Sigmoid colon (tissue), 6 donors: ENCODE measurements at regions not wholly inside any gene's neighbourhood (a gene's known extent, or its start where the extent isn't known, plus 50 kb on each side); places are given as distances from the start of the nearest gene placed in this dataset.

ENCODE experiments used
- DNase-seq: peaks from one replicate; pipeline ENCODE4 v3.0.0-alpha.2; 2019
- H3K27ac ChIP-seq, 4 donors: fragments of 200-600 bp; sonication (generic); one replicate each; pipeline ENCODE4 v1.5.1; 2016 to 2019; ENCODE audit warnings: mild to moderate bottlenecking in 1 of 4
- H3K27me3 ChIP-seq, 3 donors: fragments of 200-600 bp; sonication (generic); one replicate each; pipeline ENCODE4 v1.5.1; 2019; ENCODE audit warnings: mild to moderate bottlenecking in 1 of 3
- H3K36me3 ChIP-seq, 4 donors: fragments of 200-600 bp; sonication (generic); one replicate each; pipeline ENCODE4 v1.5.1; 2016 to 2019
- H3K4me1 ChIP-seq, 4 donors: fragments of 200-600 bp; sonication (generic); one replicate each; pipeline ENCODE4 v1.5.1; 2017 to 2019
- H3K4me3 ChIP-seq, 4 donors: fragments of 200-600 bp; sonication (generic); one replicate each; pipeline ENCODE4 v1.5.1; 2017 to 2019; ENCODE audit warnings: mild to moderate bottlenecking in 2 of 4, moderate library complexity in 1 of 4
- H3K9me3 ChIP-seq, 4 donors: fragments of 200-600 bp in 3 of 4; sonication (generic) in 3 of 4; one replicate each; pipeline versions ENCODE4 v1.5.1 to v1.6.1; 2013 to 2019
- CTCF ChIP-seq, 4 experiments: fragments of 450-650 bp in 3 of 4; fragments of 200-600 bp in 1 of 4; IDR thresholded peaks; one replicate each; pipeline ENCODE4 v1.5.1; 2016 to 2019; ENCODE audit warnings: antibody characterized with exemption in 4 of 4, mild to moderate bottlenecking in 3 of 4, moderate library complexity in 2 of 4
- EP300 ChIP-seq, 4 donors: sonication (generic); formaldehyde crosslinking; IDR thresholded peaks; one replicate each; pipeline ENCODE4 v1.6.1; 2017; ENCODE audit warnings: antibody characterized with exemption in 4 of 4
- POLR2A ChIP-seq, 2 donors: fragments of 450-650 bp; IDR thresholded peaks; one replicate each; pipeline ENCODE4 v1.6.1; 2016; ENCODE audit warnings: antibody characterized with exemption in 2 of 2, mild to moderate bottlenecking in 2 of 2, moderate library complexity in 2 of 2
- POLR2AphosphoS5 ChIP-seq, 4 donors: sonication (generic); formaldehyde crosslinking; IDR thresholded peaks; one replicate each; pipeline ENCODE4 v1.6.1; 2017; ENCODE audit warnings: antibody characterized with exemption in 4 of 4
- WGBS, 2 donors: extraction: QIAGEN DNeasy Blood & Tissue Kit; methylation state at CpG; one replicate each; pipeline ENCODE4 v1.1.7; 2013; 5-methylcytosine and 5-hydroxymethylcytosine counted together
- intact Hi-C: fragments of 100-400 bp; cut with DNase I; formaldehyde crosslinking; loops from one replicate; pipeline ENCODE4 v1.15.1; 2023
- donor health status: healthy with polysubstance abuse.
- donor health status: healthy.

DNA sequence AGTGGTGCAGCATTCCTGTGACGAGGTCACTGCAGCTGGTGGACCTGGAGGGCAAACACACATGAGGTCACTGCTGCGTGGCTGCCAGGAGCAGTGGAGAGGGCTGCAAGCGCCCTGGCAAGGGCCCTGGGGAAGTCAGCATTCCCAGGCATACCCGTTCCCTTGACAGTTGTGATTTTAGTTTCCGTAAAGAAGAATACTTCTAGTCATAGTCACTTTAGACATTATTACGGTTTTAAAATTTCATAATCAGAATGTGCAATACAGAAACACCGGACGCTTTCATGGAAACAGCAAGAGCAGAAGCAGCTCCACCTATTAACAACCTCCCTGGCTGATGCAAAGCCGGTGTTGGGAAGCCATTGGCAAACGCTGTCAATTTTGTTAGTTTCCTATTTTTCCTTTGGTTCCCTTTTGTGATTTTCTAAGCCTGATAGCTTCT lies 129.8 kb downstream of the GADD45G start:
- no peaks in the 10 kb centered on the region for H3K9me3 ChIP-seq
- DNase-seq: no peak
- H3K27ac ChIP-seq: peak overlapping the region in 1 of 4 donors; percentile 28
- WGBS, 2 donors: 89 to 90% methylated on average over 10 of the region's 10 CpGs
- peaks cover 0 to 19% (median 18%) of the 10 kb centered on the region in 4 donors for H3K4me1 ChIP-seq
- intact Hi-C loops: no loop called here
- TF ChIP-seq CTCF (IDR thresholded peaks at IDR 0.05): no peak
- TF ChIP-seq POLR2AphosphoS5 (IDR thresholded peaks at IDR 0.05): no peak
- TF ChIP-seq EP300 (IDR thresholded peaks at IDR 0.05): no peak
- no peak for TF ChIP-seq POLR2A (IDR thresholded peaks at IDR 0.05)
- H3K4me3 ChIP-seq: no peak overlapping the region
- H3K27me3 ChIP-seq: no peaks in the 10 kb centered on the region
- H3K36me3 ChIP-seq: no peaks in the 10 kb centered on the region

GRCh38 chr9:89738137-89738932 lies 133.5 kb downstream of the GADD45G start:
- no peak for TF ChIP-seq POLR2A (IDR thresholded peaks at IDR 0.05)
- no peak for TF ChIP-seq CTCF (IDR thresholded peaks at IDR 0.05)
- no peak for TF ChIP-seq EP300 (IDR thresholded peaks at IDR 0.05)
- no peak for TF ChIP-seq POLR2AphosphoS5 (IDR thresholded peaks at IDR 0.05)
- WGBS, 2 donors: 75 to 88% methylated on average over 11 of the region's 11 CpGs
- Histone ChIP-seq H3K9me3 (no peaks in the 10 kb centered on the region), H3K27me3 (no peaks in the 10 kb centered on the region), H3K27ac (no peak overlapping the region), H3K4me1 (no peaks in the 10 kb centered on the region), H3K4me3 (no peak overlapping the region), H3K36me3 (no peaks in the 10 kb centered on the region)
- intact Hi-C loops: no loop called here
- no peak for DNase-seq

DNA sequence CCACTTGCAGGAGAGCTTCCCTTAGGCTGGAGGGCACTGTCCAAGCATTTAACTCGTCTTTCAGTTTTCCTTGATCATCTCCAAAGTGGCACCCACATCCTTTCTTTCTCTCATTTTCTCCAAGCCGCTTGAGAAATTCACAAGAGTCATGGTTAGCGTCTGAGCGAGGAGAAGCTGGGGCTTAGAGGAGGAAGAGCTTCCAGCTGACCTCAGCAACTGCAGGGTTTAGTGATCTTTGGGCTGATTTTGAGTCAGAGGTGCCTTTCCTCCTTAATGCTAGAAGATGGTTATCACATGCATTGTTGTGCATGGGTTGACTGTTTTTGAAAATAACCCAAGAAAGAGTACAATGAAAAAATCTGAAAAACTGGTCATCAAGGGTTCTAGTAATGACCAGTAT lies 134.7 kb downstream of the GADD45G start:
- TF ChIP-seq CTCF (IDR thresholded peaks at IDR 0.05): no peak
- no peak for TF ChIP-seq POLR2A (IDR thresholded peaks at IDR 0.05)
- TF ChIP-seq POLR2AphosphoS5 (IDR thresholded peaks at IDR 0.05): no peak
- TF ChIP-seq EP300 (IDR thresholded peaks at IDR 0.05): no peak
- no peaks in the 10 kb centered on the region for H3K9me3 ChIP-seq
- intact Hi-C loops: no loop called here
- H3K27me3 ChIP-seq: no peaks in the 10 kb centered on the region
- 78 to 90% methylated on average over 4 of the region's 4 CpGs for WGBS, 2 donors
- no peaks in the 10 kb centered on the region for H3K4me1 ChIP-seq
- no peak overlapping the region for H3K4me3 ChIP-seq
- DNase-seq: no peak
- no peak overlapping the region for H3K27ac ChIP-seq
- H3K36me3 ChIP-seq: no peaks in the 10 kb centered on the region

DNA sequence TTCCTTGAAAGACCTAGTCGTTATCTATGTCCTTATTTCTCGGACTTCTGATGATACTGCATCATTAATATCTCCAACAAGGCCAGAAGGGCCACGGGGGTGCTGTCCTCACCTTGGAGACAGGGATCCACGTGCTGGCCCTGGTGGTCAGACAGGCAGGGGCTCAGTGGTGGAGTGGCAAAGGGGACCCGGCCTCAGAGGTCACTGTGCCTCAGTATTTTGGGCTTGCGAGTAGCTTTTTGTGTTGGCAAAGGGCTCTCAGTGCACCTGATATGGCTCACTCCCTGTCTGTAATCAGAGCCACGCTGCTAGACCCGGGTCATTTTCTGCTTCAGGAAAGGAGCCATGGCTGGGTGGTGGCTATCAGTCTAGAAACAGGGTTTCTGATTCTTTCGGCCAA lies 135.1 kb downstream of the GADD45G start:
- DNase-seq: no peak
- intact Hi-C loops: no loop called here
- WGBS, 2 donors: 88 to 92% methylated on average over 9 of the region's 9 CpGs
- Histone ChIP-seq H3K27me3 (no peaks in the 10 kb centered on the region), H3K27ac (no peak overlapping the region), H3K9me3 (no peaks in the 10 kb centered on the region), H3K4me1 (no peaks in the 10 kb centered on the region), H3K36me3 (no peaks in the 10 kb centered on the region), H3K4me3 (no peak overlapping the region)
- no peak for TF ChIP-seq POLR2A (IDR thresholded peaks at IDR 0.05)
- no peak for TF ChIP-seq EP300 (IDR thresholded peaks at IDR 0.05)
- TF ChIP-seq CTCF (IDR thresholded peaks at IDR 0.05): no peak
- no peak for TF ChIP-seq POLR2AphosphoS5 (IDR thresholded peaks at IDR 0.05)

- Histone ChIP-seq H3K4me3 (no peak overlapping the region), H3K4me1 (no peaks in the 10 kb centered on the region), H3K9me3 (no peaks in the 10 kb centered on the region), H3K27me3 (no peaks in the 10 kb centered on the region), H3K36me3 (no peaks in the 10 kb centered on the region), H3K27ac (no peak overlapping the region)
- WGBS, 2 donors: 17 to 37% methylated on average over 8 of the region's 8 CpGs
- DNase-seq: no peak
- TF ChIP-seq POLR2A (IDR thresholded peaks at IDR 0.05) (no peak), CTCF (IDR thresholded peaks at IDR 0.05) (no peak), EP300 (IDR thresholded peaks at IDR 0.05) (no peak), POLR2AphosphoS5 (IDR thresholded peaks at IDR 0.05) (no peak)
- intact Hi-C loops: no loop called here
These were observed 135.9 kb downstream of the GADD45G start for GRCh38 chr9:89740722-89741121.
